Pulmonary artery endothelial cell (primary cell): ENCODE measurements at regions not wholly inside any gene's neighbourhood (a gene's known extent, or its start where the extent isn't known, plus 50 kb on each side); places are given as distances from the start of the nearest gene placed in this dataset.

Experiments used
- DNase-seq: peaks from one replicate; pipeline ENCODE4 v3.0.0-alpha.2; 2011; ENCODE audit warnings: low read depth, low spot score

DNA sequence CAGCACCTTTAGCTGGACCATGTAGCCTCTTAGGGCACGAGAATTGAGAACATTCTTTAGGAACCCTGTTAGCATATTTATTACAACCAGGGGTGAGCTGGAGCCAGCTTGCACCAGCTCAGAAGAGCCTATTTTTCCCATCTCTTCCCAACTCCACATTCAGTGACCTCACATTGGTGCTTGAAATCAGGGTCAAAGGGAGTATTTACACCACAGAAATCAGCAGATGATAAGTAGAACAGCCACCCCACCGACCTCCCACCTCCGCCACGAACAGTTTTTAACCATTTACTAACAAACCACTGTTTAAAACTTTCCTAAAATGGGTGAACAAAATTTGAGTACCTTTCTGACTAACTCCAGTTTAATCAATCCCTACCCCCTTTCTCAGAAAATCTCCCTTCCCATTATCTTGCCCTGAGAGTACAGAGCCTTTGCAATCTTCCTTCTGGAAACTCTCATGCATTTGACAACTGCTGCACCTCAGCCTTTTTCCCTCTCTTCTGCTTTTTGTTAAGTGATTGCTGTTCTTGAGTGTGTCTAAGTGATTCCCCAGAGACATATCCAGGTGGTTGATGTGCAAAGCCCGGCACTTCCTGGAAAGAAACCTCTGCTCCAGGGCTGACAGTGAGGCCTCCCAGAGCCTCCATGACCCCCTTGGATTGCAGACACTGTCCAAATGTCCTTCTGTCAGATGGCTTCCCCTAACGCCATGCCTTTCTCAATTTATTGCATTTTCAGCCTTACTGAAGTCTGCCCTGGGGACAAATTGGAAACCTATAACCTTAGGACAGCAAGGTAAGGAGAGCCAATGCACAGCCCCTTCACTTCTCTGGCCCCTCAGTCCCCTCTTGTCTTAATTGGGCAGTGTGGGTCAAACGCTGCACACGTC is 389.5 kb upstream of the TNP1 start:
- DNase-seq: no peak

DNA sequence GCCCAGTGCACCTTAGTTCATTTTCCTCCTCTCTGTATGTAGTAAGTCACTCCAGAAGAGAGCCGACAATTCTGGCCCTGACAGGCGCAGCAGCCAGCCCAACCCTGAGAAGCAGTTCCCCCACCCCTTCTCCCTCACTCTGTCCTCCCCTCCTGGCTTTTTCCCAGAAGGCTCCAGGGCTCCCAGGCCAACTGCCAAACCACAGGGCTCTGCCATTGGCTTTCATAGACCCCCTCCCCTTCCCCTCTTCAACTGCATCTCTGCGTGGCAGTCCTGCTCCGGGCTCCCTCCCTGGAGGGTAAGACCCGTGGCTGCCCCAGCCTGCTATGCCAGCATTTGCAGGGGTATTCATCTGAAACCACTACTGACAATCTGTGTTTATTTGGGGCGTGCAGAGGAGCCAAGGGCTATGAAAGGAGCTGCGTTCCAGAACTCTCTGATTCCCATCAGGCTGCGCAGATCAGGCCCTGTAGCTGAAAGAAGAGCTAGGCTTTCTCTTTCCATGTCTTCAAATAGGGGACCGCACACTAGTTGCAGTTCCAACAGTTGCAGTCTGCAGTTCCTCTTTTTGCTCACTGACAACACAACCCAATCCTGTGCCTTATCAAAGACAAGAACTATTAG is 388.6 kb upstream of the TNP1 start:
- DNase-seq: no peak

DNA sequence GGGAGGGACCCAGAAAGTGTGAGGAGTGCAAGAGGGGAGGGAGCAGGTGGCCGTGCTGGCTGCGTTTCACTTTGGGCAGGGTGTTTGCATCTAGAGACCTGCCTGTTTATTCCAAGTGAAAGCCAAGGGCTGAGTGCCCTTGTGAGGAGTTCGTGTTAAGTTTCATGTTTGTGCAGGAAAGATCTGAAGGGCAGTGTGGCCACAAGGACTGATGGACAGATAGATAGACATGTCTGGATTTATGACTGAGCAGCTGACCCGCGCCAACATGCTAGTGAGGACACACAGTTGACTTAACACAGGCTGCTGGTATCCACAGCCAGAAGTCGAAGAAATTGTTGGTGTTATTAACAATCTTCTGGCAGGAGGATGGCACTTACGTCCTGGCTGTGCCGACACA is 387.6 kb upstream of the TNP1 start:
- no peak for DNase-seq

DNA sequence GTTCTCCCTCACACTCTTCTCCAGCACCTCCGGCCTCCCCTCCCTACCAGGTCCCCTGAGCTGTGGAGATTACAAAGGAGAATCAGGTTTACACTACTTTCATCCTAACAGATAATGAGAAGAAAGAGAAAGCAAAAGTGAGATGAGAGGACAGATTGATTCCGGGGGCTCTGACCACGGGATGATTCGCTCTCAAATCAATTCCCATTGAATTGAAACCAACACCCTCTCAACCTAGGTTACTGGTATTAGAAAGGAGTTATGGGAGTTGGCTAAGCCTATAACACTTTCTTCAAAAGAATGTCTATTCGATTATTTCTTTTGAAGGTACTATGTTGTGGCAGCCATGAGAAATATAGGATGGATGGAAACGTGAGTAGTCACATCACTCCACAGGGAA is 386.2 kb upstream of the TNP1 start:
- no peak for DNase-seq

GRCh38 chr2:217244815-217245214 is 385.0 kb upstream of the TNP1 start:
- no peak for DNase-seq

- DNase-seq: no peak
Measured at GRCh38 chr2:217242947-217243346, 383.1 kb upstream of the TNP1 start.

- no peak for DNase-seq
Measured at GRCh38 chr2:217231724-217232123, 371.9 kb upstream of the TNP1 start.

DNA sequence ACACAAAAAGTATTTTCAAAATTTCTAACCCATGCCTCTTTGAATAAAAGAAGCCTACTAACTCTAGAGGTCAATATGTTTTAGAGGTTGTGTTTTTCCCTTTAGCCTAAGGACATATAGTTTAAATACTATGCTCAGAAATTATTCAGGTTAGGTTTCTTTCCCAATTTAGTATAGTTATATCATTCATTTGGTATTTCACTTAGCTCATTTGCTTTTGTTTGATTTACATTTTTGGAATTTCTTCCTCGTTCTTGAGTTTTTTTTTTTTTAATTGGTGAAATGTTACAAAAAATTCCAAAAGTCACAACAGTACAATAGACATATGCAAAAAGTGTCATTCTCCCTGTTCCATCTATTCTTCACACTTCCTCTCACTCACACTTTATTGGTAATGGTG is 371.3 kb upstream of the TNP1 start:
- no peak for DNase-seq

- DNase-seq: no peak
Measured at GRCh38 chr2:217228732-217229131, 368.9 kb upstream of the TNP1 start.

- DNase-seq: no peak
Measured at GRCh38 chr2:217227794-217228193, 367.9 kb upstream of the TNP1 start.

GRCh38 chr2:217225596-217225995 is 365.7 kb upstream of the TNP1 start:
- no peak for DNase-seq

DNA sequence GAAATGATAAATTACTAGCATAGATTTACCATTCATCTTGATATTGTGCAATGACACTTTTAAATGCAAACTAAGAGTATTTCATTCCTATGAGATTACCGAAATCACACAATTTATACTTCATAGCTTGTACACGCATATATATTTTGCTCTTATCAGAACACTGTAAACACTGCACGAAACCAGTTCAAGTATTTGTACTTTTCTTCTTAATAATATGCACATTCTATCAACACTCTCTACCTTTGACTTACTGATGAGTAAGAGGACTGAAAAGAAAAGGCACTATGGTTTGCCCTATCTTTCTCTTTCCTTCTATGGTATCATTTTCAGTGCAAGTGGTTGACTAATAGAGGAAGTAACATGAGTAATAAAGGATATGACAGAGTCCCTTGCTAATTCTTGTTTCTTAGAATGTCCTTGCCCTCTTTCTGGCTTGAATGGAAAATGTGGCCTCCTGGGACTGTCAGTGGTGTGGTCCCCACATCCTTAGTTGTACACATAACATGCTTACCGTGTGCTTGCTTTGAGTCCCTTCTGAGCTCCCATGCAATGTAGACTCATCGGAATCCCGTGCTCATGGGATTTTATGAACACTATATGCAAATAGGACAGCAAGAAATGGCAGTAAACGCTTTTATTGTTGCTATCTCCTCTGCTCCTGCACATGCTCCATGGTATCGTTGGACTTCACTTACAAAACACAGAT is 363.5 kb upstream of the TNP1 start:
- peak; percentile 88 for DNase-seq

DNA sequence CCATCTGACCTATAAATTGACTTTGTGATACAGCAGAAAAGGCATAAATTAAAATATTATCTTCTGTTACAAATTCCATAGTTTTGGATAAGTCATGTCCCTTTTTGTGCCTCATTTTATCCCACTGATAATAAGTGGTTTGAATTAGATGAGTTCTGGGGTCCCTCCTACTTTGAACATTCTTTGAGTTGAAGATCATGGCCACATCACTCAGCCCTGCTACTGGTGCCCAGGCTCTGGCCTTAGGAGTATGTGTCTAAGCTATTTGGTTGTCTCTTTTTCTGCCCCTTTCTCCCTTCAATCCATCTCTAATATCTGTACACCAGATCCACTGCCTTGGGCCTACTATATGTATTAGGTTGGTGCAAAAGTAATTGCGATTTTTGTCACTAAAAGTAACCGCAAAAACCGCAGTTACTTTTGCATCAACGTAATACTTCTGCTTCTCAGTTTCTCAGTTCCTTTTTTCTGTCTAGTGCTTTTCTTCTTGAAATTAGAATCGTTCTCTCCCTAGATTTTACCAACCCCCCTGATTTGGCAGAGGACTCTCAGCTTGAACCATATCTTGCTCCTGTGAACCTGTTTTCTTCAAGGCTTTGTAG is 362.5 kb upstream of the TNP1 start:
- DNase-seq: no peak

DNA sequence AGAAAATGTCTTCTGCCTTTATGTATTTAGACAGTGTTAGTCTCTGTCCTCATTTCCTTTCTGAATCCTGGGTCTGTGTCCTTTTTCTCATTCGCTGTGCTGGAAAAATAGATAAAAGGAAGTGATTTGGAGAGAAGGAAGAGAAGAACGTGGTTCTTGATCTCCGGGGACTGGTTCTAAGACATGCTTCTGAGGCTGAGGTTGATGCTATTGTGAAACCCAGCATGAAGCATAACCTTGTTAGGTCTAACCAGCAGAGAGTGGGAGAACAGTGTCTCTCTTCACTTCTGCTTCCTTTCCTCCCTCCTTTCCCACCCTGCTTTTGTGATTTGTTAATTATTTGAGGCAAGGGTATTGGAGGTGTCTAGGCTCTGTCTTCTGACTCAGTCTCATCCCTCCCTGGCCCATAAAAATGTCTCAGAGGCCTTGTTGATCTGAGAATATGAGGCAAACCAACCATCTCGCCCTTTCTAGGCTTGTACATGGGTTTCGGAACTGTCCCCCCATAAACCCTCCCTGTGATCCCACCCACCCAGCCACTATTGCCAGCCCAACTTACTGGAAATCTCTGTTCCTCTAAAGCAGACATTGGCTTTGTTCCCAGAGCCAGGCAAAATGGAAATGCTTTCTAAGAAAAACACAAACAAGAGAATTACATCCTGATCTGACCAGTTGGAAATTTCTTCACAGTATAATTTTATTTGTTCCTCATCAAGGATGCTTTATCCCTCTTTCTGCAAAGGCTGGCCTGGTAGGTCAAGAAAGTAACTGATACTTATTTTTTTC is 360.6 kb upstream of the TNP1 start:
- peak; percentile 22 for DNase-seq

- no peak for DNase-seq
Measured at GRCh38 chr2:217219164-217219520, 359.3 kb upstream of the TNP1 start.

DNA sequence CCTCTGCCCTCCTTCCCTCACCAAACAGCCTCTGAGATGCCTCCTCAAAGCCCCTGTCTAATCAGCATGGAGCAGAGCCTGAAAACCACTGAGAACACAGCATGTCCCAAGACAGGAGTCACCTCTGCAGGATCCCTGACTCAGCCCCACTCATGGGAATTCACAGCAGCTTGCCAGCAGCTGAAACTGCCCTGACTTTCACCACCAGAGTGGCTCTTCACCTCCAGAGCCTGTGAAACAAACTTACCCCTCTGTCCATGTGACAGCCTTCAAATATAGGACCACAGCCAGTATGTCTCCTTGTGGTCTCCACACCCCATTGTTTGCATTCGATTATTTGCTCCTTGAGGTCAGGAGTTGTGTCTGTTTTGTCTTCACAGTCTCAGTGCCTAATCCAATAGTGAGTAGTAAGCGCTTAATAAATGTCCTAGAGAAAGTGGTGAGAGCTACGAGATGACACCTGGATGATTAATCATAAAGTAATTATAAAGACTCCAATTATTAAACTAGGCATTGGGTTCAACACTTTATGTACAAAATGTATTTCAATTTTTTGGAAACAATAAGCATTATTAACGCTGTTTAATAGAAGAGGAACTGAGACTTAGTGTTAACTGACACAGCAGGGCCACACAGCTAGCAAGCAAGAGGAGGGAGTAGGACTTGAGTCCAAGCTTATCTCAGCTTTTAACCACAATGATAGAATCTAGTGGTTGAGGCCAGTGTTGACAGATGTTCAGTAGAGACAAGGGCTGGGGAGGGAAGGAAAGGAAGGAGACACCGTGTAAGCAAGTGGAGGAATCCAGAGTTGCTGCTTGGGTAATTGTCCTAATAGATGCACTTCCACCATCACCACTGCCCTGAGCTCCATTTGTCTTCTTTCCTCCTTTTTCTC is 358.7 kb upstream of the TNP1 start:
- DNase-seq: no peak

DNA sequence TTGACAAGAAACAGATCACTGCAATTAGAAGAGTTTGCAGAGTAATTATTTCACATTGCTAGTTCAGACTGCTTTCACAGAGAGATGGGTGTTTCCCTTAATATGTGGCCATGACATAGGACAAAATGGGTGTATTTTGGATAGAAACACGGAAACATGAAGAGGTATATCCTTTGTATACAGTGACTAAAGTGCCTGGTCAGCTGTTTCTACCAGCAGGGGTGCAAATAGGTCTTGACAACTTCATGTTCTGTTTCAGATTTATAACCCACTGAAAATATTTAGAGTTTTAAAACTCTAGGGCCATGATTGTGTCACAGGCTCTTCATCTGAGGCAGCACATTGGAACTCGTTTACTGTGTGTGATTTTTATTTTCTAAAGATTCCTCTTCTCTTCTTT is 357.1 kb upstream of the TNP1 start:
- no peak for DNase-seq

DNA sequence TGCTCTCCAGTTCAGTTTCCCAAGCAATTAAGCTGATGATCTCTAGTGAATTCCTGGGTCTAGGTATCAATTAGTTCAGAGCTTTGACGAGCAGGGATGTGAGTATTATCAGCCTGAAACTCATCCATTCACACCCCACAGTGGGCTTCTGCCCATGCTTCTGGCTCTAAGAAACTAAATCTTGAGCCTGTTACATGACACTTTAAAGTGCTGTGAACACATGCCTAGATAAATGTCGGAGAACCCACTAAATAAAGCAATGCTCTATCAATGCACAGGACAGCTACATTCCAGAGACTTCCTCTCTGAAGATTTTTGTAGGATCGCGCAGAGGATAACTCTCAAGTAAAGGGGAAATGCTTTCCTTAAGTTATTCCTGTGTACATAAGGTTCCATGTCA is 356.5 kb upstream of the TNP1 start:
- no peak for DNase-seq

DNA sequence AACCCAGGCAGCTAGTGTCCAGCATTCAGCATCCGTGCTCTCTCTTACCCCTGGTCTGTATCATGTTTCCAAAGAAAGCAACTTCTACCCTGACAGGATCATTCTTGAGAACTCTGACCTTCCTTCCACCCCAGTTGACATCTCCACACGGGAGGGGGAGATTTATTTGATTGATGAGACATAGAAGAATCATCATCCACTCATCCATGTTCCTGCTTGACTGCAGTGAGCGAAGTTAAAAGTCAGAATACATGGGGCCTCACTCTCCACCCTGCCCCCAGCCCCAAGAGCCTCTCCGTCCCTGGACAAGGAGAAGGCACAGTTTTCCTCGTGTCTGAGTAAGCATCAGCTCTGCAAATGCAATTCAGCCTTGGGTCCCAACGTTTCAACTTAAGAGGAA is 356.0 kb upstream of the TNP1 start:
- no peak for DNase-seq

GRCh38 chr2:217208867-217209266 is 349.0 kb upstream of the TNP1 start:
- DNase-seq: no peak

DNA sequence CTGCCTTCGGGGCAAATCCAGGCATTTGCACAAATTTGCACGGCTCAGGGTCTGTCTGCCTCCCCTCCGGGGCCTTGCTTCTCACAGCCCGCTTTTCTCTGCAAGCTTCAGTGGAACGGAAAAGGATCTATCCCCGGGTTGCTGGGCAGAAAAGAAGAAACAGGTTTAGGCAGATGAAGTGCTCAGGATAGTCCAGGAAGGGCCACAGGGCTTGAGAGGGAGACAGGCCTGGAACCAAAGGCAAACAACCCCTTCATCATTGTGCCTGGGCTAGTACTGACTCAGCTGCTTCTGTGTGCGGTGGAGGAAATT is 347.8 kb upstream of the TNP1 start:
- no peak for DNase-seq
